Activated CD4-positive, alpha-beta T cell treated with anti-CD3 and anti-CD28 coated beads for 24 hours (primary cell): ENCODE measurements at regions not wholly inside any gene's neighbourhood (a gene's known extent, or its start where the extent isn't known, plus 50 kb on each side); places are given as distances from the start of the nearest gene placed in this dataset.
"Not testable (repeated sequence)": the region's sequence is repeated elsewhere in the genome, so short reads cannot be mapped to it uniquely, and the experiment has no call there.

Source experiments
- DNase-seq, 2 donors: peaks; one replicate each; pipeline ENCODE4 v3.0.0-alpha.2; 2020; ENCODE audit warnings: low read depth in 2 of 2

- no peak for DNase-seq
Measured at GRCh38 chr5:57429513-57430120, 53.0 kb downstream of the ACTBL2 start.

- not testable (repeated sequence) for DNase-seq
Measured at GRCh38 chr5:57429021-57429420, 53.6 kb downstream of the ACTBL2 start.

GRCh38 chr5:57422993-57423392, 59.6 kb downstream of the ACTBL2 start:
- no peak for DNase-seq

- DNase-seq: no peak
Measured at GRCh38 chr5:57422341-57422740, 60.3 kb downstream of the ACTBL2 start.

- no peak for DNase-seq
Measured at GRCh38 chr5:57420801-57421200, 61.8 kb downstream of the ACTBL2 start.

GRCh38 chr5:57417971-57418370, 64.6 kb downstream of the ACTBL2 start:
- no peak for DNase-seq

GRCh38 chr5:57417320-57417719, 65.3 kb downstream of the ACTBL2 start:
- no peak for DNase-seq

GRCh38 chr5:57416278-57416994, 66.2 kb downstream of the ACTBL2 start:
- no peak for DNase-seq

GRCh38 chr5:57414857-57415256, 67.8 kb downstream of the ACTBL2 start:
- DNase-seq: no peak

- no peak for DNase-seq
Measured at GRCh38 chr5:57414191-57414590, 68.4 kb downstream of the ACTBL2 start.

- no peak for DNase-seq
Measured at GRCh38 chr5:57413145-57413544, 69.5 kb downstream of the ACTBL2 start.

GRCh38 chr5:57412680-57413079, 69.9 kb downstream of the ACTBL2 start:
- no peak for DNase-seq

GRCh38 chr5:57411982-57412381, 70.6 kb downstream of the ACTBL2 start:
- DNase-seq: no peak

- DNase-seq: no peak
Measured at GRCh38 chr5:57410374-57411320, 72.0 kb downstream of the ACTBL2 start.

GRCh38 chr5:57408714-57409113, 73.9 kb downstream of the ACTBL2 start:
- no peak for DNase-seq

- DNase-seq: no peak
Measured at GRCh38 chr5:57408285-57408684, 74.3 kb downstream of the ACTBL2 start.

GRCh38 chr5:57407391-57407790, 75.2 kb downstream of the ACTBL2 start:
- DNase-seq: no peak

- DNase-seq: no peak
Measured at GRCh38 chr5:57406641-57407040, 76.0 kb downstream of the ACTBL2 start.

- DNase-seq: no peak
Measured at GRCh38 chr5:57405984-57406383, 76.6 kb downstream of the ACTBL2 start.

- no peak for DNase-seq
Measured at GRCh38 chr5:57402761-57403160, 79.8 kb downstream of the ACTBL2 start.

GRCh38 chr5:57402348-57402747, 80.3 kb downstream of the ACTBL2 start:
- DNase-seq: no peak

GRCh38 chr5:57398413-57399093, 84.1 kb downstream of the ACTBL2 start:
- DNase-seq: no peak
